22Rv1 (cell line): ENCODE measurements at regions not wholly inside any gene's neighbourhood (a gene's known extent, or its start where the extent isn't known, plus 50 kb on each side); places are given as distances from the start of the nearest gene placed in this dataset.

Source experiments
- ZFX ChIP-seq: fragments of 450-650 bp; IDR thresholded peaks from 2 replicates; pipeline ENCODE4 v1.6.1; 2017; ENCODE audit warnings: antibody characterized with exemption, borderline replicate concordance
- TF ChIP-seq, protein P1 (sequence below): fragments of 450-650 bp; IDR thresholded peaks from 2 replicates; pipeline ENCODE4 v1.5.1; 2017; ENCODE audit warnings: mild to moderate bottlenecking

DNA sequence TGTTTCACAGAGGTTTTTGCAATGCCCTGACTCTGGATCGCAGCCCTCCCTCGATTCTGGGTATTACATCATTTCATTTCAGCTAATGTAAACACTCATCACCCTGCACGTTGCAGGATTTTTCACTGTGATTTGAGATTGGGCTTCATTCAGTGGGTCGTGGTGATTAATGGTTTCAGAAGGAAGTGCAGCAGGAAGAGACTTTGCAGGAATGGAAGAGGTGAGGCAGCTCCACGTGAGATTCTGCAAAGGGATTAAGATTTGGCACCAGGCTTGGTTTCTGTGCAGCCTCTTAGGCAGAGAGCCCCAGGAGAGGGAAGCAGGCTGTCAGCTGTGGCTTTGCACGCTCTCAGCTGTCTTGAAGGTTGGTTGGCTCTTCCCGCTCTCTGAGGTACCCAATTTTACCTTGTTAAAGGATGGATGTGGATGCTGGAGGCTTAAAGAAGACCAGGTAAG is 95.2 kb downstream of the PLCE1 start:
- TF ChIP-seq, protein P1, sequence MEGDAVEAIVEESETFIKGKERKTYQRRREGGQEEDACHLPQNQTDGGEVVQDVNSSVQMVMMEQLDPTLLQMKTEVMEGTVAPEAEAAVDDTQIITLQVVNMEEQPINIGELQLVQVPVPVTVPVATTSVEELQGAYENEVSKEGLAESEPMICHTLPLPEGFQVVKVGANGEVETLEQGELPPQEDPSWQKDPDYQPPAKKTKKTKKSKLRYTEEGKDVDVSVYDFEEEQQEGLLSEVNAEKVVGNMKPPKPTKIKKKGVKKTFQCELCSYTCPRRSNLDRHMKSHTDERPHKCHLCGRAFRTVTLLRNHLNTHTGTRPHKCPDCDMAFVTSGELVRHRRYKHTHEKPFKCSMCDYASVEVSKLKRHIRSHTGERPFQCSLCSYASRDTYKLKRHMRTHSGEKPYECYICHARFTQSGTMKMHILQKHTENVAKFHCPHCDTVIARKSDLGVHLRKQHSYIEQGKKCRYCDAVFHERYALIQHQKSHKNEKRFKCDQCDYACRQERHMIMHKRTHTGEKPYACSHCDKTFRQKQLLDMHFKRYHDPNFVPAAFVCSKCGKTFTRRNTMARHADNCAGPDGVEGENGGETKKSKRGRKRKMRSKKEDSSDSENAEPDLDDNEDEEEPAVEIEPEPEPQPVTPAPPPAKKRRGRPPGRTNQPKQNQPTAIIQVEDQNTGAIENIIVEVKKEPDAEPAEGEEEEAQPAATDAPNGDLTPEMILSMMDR: no peak
- TF ChIP-seq ZFX: no peak
